Parathyroid adenoma (tissue), 2 donors: ENCODE measurements at regions not wholly inside any gene's neighbourhood (a gene's known extent, or its start where the extent isn't known, plus 50 kb on each side); places are given as distances from the start of the nearest gene placed in this dataset.

Experiments
- H2AFZ ChIP-seq: fragments of 300-600 bp; sonication (generic); one replicate; pipeline ENCODE4 v1.7.0; 2017; ENCODE audit warnings: antibody characterized with exemption, mild to moderate bottlenecking
- H3K27ac ChIP-seq: fragments of 300-600 bp; sonication (generic); one replicate; pipeline ENCODE4 v1.7.0; 2017
- H3K27me3 ChIP-seq: fragments of 300-600 bp; sonication (generic); one replicate; pipeline ENCODE4 v1.7.0; 2017; ENCODE audit warnings: low read length; ENCODE audit not compliant: control insufficient read depth, insufficient read depth
- H3K36me3 ChIP-seq: fragments of 300-600 bp; sonication (generic); one replicate; pipeline ENCODE4 v1.7.0; 2017; ENCODE audit warnings: low read length; ENCODE audit not compliant: control insufficient read depth, insufficient read depth
- H3K4me1 ChIP-seq: fragments of 300-600 bp; sonication (generic); one replicate; pipeline ENCODE4 v1.7.0; 2017; ENCODE audit warnings: control low read depth
- H3K4me2 ChIP-seq: fragments of 300-600 bp; sonication (generic); one replicate; pipeline ENCODE4 v1.7.0; 2017; ENCODE audit warnings: low read length
- H3K4me3 ChIP-seq: fragments of 300-600 bp; sonication (generic); one replicate; pipeline ENCODE4 v1.7.0; 2017; ENCODE audit warnings: low read depth, low read length
- H3K79me2 ChIP-seq: fragments of 300-600 bp; sonication (generic); one replicate; pipeline ENCODE4 v1.7.0; 2017; ENCODE audit warnings: control low read depth
- H3K9ac ChIP-seq: fragments of 300-600 bp; sonication (generic); one replicate; pipeline ENCODE4 v1.7.0; 2017; ENCODE audit warnings: mild to moderate bottlenecking
- H3K9me3 ChIP-seq: fragments of 300-600 bp; sonication (generic); one replicate; pipeline ENCODE4 v1.7.0; 2017; ENCODE audit warnings: low read length; ENCODE audit not compliant: control insufficient read depth
- TF ChIP-seq, protein P1 (sequence below): fragments of 300-600 bp; sonication (generic); IDR thresholded peaks from one replicate; pipeline ENCODE4 v1.7.0; 2017; ENCODE audit warnings: antibody characterized with exemption, mild to moderate bottlenecking
- donor health status: primary hyperparathyroidism.

DNA sequence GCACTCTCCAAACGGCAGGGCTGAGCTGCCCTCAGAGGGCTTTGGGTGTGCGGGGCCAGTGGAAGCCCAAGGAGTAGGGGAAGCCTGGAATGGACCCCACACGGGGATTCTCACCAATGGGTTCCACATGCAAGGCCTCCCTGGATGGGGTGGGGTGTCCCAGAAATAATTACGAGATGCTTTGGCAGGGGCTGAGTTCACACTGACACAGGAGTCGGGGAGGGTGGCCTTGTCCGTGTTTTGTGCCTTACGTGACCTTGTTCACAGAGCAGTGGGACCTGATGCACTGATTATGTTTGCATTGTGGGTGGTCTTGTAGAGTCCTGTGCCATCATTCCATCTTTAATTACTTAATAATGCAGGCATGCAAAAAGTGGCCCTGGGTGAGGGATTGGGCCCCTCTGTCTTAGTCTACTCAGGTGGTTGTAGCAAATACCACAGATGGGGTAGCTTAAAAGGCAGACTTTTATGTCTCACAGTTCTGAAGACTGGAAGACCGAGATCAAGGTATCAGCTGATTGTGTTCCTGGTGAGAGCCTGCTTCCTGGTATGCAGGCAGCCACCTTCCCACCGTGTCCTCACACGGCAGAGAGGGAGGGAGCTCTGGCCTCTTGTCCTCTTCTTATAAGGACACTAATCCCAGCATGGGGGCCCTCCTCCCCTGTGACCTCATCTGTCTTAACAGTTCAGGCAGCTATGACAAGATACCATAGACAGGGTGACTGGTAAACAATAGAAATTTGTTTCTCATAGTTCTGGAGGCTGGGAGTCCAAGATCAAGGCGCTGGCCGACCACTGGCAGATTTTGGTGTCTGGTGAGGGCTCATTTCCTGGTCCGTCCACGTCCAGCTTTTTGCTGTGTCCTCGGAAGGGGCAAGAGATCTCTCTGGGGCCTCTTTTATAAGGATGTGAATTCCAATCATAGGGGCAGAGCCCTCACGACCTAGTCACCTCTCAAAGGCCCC lies 239.4 kb downstream of the IRF8 start:
- no peaks in the 10 kb centered on the region for H3K9me3 ChIP-seq

GRCh38 chr16:86142801-86143236 lies 243.9 kb downstream of the IRF8 start:
- Histone ChIP-seq H3K27me3 (no peaks in the 10 kb centered on the region), H3K79me2 (no peaks in the 10 kb centered on the region), H3K4me3 (no peak overlapping the region), H2AFZ (no peak overlapping the region), H3K27ac (no peak overlapping the region), H3K4me1 (no peaks in the 10 kb centered on the region), H3K9ac (no peak overlapping the region), H3K4me2 (no peak overlapping the region), H3K36me3 (no peaks in the 10 kb centered on the region), H3K9me3 (no peaks in the 10 kb centered on the region)
- TF ChIP-seq, protein P1, sequence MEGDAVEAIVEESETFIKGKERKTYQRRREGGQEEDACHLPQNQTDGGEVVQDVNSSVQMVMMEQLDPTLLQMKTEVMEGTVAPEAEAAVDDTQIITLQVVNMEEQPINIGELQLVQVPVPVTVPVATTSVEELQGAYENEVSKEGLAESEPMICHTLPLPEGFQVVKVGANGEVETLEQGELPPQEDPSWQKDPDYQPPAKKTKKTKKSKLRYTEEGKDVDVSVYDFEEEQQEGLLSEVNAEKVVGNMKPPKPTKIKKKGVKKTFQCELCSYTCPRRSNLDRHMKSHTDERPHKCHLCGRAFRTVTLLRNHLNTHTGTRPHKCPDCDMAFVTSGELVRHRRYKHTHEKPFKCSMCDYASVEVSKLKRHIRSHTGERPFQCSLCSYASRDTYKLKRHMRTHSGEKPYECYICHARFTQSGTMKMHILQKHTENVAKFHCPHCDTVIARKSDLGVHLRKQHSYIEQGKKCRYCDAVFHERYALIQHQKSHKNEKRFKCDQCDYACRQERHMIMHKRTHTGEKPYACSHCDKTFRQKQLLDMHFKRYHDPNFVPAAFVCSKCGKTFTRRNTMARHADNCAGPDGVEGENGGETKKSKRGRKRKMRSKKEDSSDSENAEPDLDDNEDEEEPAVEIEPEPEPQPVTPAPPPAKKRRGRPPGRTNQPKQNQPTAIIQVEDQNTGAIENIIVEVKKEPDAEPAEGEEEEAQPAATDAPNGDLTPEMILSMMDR = no peak

More for the DNA sequence above, 239.4 kb downstream of the IRF8 start:
- no peaks in the 10 kb centered on the region for H3K27me3 ChIP-seq
- H3K9ac ChIP-seq = no peak overlapping the region
- no peaks in the 10 kb centered on the region for H3K4me1 ChIP-seq
- TF ChIP-seq, protein P1 = no peak
- no peak overlapping the region for H3K4me2 ChIP-seq
- no peaks in the 10 kb centered on the region for H3K36me3 ChIP-seq
- no peak overlapping the region for H3K4me3 ChIP-seq
- H2AFZ ChIP-seq = no peak overlapping the region
- no peaks in the 10 kb centered on the region for H3K79me2 ChIP-seq
- no peak overlapping the region for H3K27ac ChIP-seq

- Histone ChIP-seq H3K9ac (no peak overlapping the region), H3K79me2 (no peaks in the 10 kb centered on the region), H3K4me2 (no peak overlapping the region), H3K4me3 (no peak overlapping the region), H3K9me3 (no peaks in the 10 kb centered on the region), H3K36me3 (no peaks in the 10 kb centered on the region), H3K4me1 (no peaks in the 10 kb centered on the region), H3K27me3 (no peaks in the 10 kb centered on the region), H2AFZ (no peak overlapping the region), H3K27ac (no peak overlapping the region)
- TF ChIP-seq, protein P1 = no peak
These were observed 244.7 kb downstream of the IRF8 start for GRCh38 chr16:86143666-86144065.

GRCh38 chr16:86145669-86146068 lies 246.7 kb downstream of the IRF8 start:
- H3K27me3 ChIP-seq = no peaks in the 10 kb centered on the region

More at GRCh38 chr16:86145669-86146068, 246.7 kb downstream of the IRF8 start:
- H3K4me3 ChIP-seq = no peak overlapping the region
- H3K4me1 ChIP-seq = no peaks in the 10 kb centered on the region
- no peaks in the 10 kb centered on the region for H3K36me3 ChIP-seq
- TF ChIP-seq, protein P1 = no peak
- no peak overlapping the region for H2AFZ ChIP-seq
- H3K9ac ChIP-seq = no peak overlapping the region
- no peaks in the 10 kb centered on the region for H3K79me2 ChIP-seq
- no peak overlapping the region for H3K4me2 ChIP-seq
- H3K9me3 ChIP-seq = no peaks in the 10 kb centered on the region
- no peak overlapping the region for H3K27ac ChIP-seq
